NCI-H748 treated with DMSO at 0.1 percent for 48 hours (cell line): ENCODE measurements at regions not wholly inside any gene's neighbourhood (a gene's known extent, or its start where the extent isn't known, plus 50 kb on each side); places are given as distances from the start of the nearest gene placed in this dataset.
"Not testable (repeated sequence)": the region's sequence is repeated elsewhere in the genome, so short reads cannot be mapped to it uniquely, and the experiment has no call there.

Source experiments
- DNase-seq: peaks from one replicate; lab custom pipeline; 2025; lab: John Stamatoyannopoulos, UW

DNA sequence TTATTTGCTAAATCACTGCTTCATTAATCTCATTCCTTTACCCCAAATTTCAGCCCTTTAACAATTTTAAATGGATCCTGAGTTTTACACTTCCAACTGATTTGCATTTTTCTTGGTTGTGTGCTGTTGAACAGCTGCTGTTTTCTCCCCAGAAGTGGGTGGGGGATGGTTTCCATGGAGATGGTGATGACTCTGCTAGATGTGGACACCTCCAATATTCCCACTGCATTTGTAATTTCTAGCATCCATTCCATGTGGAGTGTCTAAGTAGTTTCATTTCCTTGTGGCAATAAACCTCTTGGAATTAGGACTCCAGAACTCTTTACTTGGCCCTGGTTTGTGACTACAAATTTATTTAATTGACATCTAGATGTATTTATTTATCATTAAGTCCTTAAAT, 330.4 kb downstream of the GBA3 start:
- peak; percentile 12 for DNase-seq

DNA sequence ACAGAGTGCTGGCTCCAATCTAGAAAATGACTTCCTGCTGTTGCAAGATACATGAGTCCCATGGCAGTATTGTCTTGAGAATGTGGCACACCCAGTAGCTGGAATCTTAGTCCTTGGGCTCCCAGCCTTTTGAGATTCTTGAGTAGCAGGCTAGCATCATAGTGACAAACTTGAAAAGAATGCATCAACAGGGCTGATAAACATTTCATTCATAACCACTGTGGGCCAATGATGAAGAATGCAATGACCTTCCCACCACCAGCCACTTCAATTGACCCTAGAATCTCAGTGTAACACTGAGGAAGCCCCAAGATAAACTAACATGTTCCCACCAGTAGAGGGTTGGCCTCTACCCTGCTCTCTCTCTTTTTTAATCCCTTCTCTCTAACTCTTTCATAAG, 329.3 kb downstream of the GBA3 start:
- DNase-seq: no peak

DNA sequence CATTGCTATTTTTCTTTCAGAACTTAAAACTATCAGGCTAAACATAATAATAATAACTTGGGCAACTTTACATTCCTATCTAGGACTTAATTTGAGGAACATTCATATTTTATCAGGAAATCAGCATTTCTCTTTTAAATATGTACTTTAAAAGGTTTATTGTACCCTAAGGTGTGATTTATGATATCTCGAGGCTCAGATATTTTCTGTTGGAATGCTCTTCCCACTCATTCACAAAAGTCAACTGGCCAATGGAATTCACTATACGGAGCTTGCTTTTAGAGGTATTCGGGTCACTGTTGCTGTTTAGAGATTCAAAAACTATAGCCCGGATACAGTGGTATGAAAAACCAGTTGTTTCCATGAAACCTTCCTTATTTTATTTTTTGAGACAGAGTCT, 328.3 kb downstream of the GBA3 start:
- DNase-seq: no peak

DNA sequence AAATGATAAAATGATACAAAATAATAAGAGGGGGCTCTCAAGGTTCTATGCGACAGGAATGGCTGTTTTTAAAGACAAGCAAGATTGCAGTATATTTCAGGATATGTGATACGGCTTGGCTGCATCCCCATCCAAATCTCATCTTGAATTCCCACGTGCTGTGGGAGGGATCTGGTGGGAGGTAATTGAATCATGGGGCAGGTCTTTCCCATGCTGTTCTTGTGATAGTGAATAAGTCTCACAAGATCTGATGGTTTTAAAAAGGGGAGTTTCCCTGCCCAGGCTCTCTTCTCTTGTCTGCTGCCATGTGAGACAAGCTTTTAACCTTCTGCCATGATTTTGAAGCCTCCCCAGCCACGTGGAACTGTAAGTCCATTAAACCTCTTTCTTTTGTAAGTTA, 327.7 kb downstream of the GBA3 start:
- not testable (repeated sequence) for DNase-seq

DNA sequence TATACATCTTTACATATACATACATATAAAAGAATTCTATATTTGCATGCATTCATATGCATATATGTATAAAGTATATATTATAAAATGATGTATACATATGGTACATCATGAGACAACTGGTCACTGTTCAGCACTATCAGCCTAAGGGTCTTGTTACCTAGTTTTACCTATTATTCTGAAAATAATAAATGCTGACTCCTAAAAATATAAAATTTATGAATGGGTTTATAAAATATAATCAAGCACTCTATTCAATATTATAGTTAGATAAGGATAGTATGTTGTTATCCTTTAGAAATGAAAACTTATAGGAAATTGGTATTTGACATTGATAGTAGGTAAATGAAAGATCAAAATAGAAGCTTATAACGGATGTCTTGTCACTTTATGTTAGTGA, 324.2 kb downstream of the GBA3 start:
- no peak for DNase-seq

DNA sequence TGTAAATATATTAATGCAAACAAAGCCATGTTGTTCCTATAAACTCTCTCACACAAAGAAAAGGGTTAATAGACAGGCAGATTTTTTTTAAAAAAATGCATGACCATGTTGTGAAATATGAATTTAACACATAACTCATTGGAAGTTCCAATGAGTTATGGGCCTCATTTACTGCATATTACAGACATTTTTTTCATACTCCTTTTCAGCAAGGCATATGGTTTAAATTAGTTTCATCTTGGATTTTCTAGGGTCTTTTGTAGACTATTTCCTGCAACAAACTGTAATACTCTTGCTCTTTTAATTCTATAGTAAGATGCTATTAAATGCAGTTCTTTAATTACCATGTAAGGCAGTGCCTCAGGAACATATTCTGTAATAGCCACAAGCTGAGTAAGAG, 323.1 kb downstream of the GBA3 start:
- DNase-seq: no peak

DNA sequence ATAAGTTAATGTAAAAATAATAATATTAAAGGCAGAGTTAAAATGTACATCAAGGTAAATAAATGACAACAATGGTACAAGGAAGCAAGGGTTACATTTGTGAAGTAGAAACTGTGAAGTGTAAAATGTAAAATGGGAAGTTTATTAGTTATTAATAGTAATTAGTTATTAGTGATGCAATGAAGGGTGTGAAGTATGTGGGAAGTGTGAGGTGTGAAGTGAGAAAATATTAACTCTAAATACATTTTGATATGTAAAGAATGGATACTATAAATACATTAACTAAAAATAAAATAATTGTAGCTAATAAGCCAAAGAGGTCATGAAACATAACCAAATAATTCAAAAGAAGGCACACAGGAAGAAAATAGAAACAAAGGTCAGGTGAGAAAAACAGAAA, 316.4 kb downstream of the GBA3 start:
- DNase-seq: no peak

DNA sequence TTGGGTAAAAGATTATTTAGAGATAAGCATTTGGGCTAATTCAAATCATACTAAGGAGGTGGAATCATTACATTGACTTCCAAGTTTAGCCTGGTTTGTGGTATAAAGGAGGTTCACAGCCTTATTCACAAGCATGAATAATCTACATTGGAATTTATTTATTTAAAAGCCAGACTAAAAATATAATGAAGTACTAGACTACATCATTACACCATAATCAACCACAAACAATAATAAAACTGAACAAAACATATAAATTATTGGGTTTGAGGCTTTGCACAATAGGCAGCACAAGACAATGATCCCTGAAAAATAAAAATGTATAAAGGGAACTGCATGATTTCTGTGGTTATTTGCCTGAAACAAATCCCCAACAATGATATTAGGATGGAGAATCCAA, 314.0 kb downstream of the GBA3 start:
- no peak for DNase-seq

DNA sequence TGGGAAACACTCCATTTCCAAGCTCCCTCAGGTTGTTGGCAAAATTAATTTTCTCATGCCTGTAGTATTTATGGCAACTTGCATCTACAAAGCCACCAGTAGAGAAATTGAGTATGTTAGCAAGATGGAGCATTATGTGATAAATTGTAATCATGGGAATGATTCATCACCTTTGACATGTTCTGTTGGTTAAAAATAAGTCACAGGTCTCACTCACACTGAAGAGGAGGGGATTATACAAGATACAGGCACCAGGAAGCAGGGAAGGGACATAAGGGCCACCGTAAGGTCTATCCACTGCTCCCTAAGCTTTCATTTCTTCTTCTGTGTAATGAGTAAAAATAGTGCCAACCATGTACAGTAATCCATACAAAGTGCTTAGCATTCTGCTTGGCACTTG, 313.0 kb downstream of the GBA3 start:
- no peak for DNase-seq

DNA sequence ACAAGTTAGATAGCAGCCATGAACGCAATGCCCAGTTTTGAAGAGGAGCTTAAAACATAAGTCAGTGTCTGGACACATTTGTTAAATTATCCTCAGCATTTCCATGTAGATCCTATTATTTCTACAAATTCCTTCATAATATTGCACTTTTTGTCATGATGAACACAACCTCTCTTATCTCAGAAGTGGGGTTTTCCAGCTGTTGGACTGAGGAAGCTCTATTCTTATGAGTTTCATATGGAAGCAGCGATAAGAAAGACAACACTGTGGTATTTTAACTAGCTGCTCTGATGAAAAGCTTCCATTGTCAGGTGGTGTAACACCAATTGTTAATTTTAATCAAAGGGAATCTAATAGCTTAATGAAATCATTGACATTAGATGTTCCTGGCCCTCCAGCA, 308.7 kb downstream of the GBA3 start:
- DNase-seq: no peak

DNA sequence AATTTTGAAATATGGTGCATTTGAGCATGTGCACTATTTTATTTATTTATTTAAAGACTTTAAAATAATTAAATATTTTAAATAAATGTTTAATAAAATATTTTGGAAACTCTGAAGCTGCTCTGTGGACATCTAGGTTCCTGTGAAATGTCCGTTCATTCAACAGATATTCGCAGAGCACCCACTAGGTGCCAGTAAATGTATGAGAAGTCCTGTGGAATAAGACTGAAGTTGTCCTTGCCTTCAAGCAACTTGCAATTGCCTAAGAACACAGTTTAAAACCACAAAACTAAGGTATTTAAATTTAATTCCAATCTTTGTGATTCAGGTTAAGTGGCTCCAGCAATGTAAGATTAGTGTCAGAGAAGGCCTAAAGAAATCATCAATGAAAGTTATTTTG, 306.7 kb downstream of the GBA3 start:
- no peak for DNase-seq

DNA sequence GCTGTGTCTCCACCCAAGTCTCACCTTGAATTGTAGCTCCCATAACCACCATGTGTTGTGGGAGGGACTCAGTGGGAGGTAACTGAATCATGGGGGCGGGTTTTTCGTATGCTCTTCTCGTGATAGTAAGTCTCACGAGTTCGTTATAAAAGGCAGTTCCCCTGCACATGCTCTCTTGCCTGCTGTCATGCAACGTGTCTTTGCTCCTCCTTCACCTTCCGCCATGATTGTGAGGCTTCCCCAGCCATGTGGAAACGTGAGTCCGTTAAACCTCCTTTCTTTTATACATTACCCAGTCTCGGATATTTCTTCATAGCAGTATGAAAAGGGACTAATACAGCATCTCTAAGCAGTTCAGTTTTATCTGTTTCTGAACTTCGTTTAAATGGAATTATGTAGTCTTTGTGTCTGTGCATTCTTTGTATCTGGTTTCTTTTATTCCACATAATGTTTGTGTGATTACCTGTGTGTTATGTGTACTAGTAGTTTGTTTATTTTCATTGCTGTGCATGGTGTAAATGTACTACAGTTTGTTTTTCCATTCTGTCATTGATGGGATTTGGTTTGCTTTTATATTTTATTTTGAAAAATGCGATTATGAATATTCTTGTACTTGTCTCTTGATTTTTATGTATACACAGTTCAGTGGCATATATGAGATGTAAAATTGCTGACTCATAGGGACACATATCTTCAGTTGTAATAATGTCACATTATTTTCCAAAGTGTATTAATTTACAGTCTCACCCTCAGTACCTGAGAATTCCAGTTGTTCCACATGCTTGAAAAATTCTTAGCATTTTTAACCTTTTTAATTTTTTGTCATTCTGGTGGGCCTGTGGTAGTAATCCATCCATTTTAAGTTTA, 304.9 kb downstream of the GBA3 start:
- no peak for DNase-seq

DNA sequence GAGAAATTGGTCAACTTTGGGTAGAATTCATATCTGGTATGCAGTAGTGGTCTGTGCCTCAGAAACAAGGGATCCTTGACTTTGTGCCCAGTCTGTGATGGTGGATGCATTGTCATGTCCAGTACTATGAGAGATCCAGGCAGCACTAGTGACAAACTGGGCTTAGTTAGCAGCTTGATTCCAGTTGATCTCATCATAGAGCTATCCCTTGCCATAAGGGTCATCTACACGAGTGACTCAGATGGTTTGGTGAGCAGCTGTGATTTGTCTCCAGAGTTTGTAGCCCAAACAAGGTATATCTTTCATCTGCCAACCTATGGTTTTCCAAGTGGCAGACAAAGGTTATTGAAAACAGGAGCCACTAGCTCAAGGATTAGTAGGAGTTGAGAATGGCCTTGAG, 298.8 kb downstream of the GBA3 start:
- no peak for DNase-seq

DNA sequence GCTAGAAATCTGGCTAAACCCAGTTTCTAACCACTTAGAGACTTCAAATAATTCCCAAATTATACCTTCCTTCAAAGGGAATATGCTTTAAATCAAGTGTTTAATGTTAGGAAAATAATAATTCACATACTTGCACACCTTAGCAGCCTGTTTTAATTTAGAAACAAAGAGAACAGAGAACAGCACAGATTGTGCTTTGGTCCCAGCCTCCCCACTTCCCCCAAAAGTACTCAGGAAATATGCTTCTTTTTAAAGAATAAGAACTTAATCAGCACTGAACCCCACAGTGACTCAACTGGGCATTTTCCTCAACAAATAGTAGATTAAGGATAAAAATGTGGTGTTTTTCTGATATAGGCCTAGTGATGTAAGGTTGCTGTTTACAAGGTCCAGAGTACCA, 295.8 kb downstream of the GBA3 start:
- no peak for DNase-seq

DNA sequence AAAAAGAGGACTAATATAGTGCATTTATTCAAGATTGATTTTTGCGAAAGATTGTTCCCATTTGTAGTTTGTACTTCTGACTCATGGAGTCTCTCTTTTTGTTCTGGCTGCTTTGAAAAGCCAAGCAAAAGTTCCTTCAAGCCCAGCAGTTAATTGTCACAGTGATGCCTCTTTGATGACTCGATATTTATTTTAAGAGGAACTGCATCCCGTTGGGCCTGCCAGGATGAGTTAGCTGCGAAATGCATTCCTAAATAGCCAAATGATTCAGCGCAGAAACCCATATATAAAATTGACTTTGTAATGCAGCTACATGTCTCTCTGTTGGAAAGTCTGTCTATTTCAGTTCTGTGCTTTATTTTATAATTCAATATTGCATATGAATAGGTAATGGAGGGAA, 295.1 kb downstream of the GBA3 start:
- DNase-seq: no peak

DNA sequence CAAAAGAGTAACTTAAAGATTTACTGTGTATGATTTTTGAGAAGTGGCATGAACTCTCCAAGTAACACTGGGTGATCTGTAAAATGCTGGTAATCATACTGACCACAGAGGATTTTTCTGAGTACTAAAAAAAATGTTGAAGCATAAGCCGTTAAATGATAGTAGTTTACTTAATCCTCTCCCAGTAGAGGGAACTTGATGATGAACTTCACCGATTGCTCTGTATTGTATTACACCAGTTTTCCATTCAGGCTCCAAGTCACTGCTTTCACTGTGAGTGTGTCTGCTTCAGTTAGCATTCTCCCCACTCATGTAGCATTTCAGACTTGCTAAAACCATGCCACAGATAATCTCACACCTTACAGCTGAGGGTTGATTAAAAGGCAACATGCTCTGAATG, 294.1 kb downstream of the GBA3 start:
- DNase-seq: no peak

DNA sequence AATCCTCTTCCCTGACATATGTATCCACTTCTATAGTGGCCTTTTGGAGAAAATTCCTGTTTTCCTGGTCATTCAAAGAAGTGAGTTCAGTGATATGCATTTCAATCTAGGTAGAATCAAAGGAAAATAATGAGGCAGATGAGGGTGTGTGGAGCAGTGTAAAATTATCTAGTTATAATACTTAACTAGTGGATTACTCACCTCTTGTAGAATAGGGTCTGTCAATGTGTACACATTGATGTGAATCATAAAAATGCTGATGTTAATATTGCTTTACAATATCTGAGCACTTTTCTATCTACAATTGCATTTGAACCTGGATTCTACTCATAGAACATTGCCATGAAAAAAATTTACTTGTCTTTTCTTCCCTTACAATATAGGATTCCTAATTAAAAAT, 293.5 kb downstream of the GBA3 start:
- DNase-seq: no peak

DNA sequence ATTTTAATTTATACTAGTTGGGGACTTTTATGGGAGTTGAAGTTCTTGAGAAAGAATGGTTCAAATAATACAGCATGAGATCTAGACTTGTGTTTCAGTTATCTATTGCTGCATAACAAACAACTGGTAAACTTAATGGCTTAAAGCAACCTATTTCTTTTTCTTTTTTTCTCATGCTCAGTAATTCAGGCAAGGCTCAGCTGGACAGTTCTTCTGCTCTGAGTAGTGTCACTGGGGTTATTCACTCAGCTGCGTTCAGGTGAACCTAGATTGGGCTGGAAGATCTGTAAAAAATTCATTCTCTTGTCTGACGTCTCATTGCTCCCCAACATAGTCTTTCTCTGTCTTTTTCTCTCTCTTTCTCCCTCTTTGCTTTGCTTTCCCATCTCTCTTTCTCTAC, 291.7 kb downstream of the GBA3 start:
- DNase-seq: no peak

DNA sequence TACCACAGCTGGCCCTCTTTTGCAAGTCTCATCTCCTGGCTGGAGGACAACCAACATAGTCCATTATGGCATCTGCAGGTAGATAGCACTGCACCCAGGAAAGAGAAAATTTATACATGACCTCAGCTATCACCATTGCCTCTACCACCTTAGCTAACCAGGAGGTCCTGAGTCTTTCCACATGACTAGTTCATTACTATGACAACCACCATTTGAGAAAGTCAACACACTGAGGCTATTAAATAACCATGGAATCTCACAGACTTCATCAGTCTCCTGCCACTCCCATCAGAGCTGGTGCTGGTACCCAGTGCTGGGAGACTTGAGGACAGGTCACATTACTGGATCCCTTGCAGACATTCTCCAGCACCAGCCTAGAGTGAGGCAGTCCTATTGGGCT, 285.9 kb downstream of the GBA3 start:
- no peak for DNase-seq

DNA sequence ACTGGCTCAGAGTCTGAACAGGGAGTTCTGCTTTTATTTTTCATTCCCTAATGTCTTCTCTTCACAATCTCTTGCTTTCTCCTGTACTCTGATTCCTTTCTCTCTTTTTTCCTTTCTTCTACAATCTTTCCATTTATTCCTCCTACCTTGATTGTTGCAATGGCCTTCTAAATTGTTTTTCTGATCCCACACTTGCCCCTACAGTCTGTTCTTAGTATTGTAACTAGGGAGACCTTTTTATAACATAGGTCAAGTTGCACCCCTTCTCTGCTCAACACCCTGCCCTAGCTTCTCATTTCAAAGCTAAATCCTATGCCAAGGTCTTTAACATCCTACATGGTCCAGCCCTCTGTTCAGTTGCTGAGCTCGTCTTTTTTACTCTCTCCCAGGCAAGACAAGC, 277.9 kb downstream of the GBA3 start:
- no peak for DNase-seq

DNA sequence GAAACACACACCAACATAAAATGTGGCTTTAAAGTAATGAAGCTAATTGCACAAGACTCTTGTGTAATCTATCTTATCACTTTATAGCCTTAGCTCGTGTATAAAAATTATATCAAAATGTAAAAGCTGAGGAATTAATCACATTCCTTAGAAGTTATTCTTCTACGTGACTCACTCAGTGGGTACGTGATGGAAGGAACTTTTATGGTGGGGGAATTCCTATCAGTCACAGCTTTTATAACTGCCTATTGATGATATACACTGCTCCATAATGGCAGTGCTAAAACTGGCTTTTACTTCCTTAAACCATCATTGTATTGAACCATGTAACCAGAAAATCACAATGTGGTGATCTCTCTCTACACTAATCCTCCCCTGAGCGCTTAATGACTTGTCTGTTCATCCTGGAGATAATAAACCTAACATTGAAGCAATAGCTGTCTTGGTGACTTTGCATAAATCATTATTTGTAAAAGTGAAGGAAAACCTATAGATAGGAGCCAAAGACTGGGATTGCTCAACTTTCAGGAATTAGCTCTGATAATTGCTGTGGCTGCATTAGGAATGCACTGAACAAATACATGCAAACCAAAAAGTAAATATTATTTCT, 276.7 kb downstream of the GBA3 start:
- DNase-seq: no peak

DNA sequence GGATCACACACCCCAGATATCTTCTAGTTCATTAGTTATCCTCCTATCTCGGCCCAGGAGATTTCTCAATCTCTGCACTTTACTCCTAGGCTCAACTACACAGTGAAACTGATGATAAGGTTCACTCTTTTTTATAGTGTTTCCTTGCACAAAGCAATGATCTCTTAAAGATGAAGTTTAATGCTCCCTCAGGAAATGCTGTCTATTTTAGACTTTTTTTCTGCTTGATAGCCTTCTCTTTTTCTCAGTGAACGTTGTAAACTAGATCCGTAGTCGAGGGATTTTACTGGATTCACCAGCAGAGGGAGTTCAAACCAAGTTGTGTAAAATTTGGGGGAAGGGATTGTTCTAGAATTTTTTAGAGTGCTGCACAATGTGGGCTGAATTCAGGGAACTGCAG, 269.6 kb downstream of the GBA3 start:
- no peak for DNase-seq

DNA sequence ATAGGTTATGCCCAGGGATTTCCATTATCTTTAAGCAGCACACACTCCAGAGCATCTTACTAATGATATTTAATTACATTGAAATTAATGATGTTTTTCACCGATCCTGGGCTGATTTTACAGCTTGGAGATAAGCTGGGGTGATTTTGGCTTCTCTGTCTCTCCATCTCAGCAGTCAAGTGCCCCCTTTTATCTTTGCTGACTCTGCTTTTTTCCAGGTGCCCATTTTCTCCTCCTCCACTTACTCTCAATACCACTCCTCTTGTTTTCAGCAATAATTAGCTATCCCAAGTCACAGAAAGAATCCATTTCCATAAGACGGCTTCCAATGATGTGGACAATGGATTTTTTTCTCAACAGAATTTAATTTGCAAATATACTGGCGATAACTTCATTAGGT, 266.7 kb downstream of the GBA3 start:
- no peak for DNase-seq

DNA sequence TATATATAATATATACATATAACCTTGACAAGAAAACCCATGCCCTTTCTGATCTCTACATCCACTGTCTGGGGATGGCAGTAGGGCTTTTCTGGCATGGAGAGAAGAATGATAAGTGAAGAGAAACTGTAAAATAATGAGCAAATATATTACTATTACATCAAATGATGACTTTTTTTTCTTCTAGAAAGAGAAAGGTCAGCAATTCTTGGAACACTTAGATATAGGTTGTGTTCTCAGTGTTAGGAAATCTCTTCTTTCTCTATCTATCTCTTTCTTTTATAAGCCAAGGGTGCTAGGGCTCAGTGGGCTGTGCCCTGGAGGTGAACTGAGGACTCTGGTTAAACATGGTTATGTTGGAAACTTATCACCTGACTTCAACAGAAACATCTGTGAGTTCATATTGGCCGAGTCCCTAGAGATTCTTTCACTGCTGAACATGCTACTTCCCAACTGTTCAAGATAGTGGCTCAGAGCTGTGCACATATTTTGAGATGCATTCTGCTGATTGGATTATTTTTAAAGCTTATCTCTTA, 265.1 kb downstream of the GBA3 start:
- DNase-seq: no peak
